NCI-H2081 treated with DMSO at 0.1 percent for 48 hours (cell line): ENCODE measurements at regions not wholly inside any gene's neighbourhood (a gene's known extent, or its start where the extent isn't known, plus 50 kb on each side); places are given as distances from the start of the nearest gene placed in this dataset.
"Not testable (repeated sequence)": the region's sequence is repeated elsewhere in the genome, so short reads cannot be mapped to it uniquely, and the experiment has no call there.

Source experiments
- DNase-seq: peaks from one replicate; lab custom pipeline; 2025; lab: John Stamatoyannopoulos, UW

DNA sequence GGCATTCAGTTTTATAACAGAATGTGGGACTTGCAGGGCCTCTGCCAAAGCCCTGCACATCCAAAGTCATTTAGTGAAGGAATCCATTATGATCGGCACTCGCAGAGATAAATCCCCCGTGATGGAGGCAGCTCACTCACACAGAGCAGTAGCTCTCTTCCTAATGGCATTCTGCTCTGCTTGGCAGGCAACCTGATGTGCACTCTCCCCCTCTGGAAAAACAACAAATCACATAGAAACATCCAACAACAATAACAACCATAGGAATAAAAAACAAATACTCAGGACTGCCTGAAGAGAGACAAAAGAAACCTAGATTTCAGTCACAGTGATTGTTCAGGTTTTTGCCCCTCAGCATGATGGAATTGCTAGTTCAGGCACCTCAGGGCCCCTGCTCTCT lies 59.7 kb downstream of the NAA11 start:
- no peak for DNase-seq

DNA sequence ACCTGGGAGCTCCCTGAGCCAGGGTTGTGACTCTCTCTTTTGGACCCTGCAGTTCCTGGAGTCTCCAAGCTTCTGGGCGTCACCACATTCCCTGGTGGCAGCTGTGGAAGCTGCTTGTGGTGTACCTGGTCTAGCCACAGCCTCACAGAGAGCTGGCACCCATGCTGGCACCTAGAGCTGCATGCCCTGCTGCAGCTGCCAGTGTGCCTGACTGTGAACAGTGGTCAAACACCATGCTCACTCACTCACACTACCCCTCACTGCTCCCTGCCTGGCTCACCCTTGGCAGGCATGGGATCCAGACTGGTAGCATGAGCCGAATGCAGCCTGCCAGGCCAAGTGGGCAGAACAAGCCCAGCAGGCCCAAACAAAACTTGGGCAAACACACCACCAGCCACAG lies 66.6 kb downstream of the NAA11 start:
- no peak for DNase-seq

DNA sequence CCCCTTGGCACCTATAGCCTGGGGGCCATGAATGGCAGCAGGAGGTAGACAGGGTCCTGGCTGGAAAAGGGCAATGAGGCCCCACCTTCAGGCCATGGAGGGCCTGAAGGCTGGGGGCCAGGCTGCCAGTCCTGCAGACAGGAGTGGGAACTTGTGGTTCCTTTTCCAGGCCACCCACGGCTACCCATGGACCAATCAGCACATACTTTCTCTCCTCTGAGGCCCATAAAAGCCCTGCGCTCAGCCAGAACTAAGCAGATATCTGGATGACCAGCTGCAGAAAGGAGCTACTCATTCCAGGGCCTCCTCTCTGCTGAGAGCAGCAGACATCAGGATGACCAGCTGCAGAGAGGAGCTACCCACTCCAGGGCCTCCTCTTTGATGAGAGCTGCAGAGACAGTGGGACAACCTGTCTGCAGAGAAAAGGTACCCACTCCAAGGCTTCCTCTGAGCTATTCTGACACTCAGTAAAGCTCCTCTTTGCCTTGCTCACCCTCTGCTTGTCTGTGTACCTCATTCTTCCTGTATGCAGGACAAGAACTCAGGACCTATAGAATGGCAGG lies 67.2 kb downstream of the NAA11 start:
- no peak for DNase-seq

DNA sequence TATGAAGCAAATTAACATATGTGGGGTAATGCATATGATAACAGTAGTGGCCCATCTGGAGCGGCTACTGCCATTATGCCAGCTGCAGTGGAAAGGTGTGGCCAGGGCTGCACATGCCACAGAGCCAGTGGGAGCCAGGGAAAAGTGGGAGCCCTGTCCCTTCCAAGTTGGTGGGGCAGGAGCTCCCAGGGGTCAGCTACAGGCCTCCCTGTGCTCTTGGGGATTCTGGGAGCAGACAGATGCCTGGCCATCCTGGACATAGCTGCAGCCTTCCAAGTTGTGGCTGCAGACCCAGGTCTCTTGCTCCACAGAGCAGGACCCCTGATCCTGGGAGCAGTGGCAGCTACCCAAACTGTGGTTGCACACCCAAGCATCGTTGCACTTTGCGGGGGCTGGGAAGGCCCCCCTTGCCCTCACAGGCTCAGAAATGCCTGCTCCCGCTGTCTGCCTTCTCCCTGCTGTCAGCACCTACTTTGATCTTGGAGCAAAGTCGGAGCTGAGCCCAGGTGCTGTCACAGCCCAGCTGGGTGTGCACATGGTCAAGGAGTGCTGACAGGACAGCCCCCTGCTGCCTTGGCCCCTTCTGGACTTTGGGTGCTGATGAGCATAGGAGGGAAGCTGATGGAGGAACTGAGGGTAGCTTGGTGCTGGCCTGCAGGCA lies 67.8 kb downstream of the NAA11 start:
- no peak for DNase-seq

DNA sequence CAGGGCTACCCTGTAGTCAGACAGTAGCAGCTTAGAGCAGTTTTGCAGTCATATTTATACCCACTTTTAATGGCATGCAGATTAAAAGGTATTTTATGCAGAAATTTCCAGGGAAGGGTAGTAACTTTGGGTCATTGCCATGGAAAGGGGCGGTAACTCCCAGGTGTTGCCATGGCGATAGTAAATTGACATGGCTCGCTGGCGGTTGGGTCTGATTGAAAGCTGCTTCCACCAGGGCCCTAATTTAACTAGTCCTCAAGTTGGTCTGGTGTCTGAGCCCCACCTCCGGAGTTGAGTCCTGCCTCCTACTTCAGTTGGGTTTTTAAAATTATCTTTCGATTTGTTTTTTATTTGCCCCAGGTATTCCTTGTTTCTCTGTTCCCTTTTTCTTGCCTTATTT lies 70.1 kb downstream of the NAA11 start:
- no peak for DNase-seq

DNA sequence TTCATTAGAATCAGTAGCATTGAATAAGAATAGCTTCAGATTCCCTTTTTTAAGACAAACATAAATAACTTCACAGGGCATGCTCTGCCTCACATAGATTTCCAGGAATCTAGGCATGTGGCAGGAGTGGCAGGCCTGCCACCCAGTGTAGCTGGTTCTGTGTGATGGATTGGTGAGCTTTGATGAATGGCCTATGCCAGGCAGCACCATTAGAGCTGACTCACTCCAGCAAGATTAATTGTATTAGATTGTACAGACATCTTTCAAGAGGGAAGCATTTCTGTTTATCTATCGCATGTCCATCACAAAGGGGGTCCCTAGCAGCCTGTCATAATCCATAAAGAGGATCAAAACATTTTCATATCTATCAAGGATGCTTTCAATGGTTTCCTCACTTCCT lies 71.9 kb downstream of the NAA11 start:
- no peak for DNase-seq

DNA sequence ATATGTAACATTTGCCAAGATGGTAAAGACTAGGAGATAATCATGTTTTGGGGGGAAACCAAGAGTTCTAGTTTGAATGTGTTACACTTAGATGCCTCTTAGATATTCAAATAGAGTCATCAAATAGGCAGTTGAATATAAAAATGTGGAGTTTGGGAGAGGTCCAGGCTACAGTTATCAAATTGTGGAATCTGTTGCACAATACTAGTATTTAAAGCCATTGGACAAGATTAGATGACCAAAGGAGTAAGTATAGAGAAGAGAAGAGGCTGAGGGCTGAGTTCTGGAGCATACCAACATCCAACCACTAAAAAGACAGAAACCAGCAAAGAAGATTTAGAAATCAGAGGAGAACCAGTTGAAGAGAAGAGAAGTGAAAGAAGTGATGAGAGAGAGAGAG lies 72.7 kb downstream of the NAA11 start:
- DNase-seq, result no peak

DNA sequence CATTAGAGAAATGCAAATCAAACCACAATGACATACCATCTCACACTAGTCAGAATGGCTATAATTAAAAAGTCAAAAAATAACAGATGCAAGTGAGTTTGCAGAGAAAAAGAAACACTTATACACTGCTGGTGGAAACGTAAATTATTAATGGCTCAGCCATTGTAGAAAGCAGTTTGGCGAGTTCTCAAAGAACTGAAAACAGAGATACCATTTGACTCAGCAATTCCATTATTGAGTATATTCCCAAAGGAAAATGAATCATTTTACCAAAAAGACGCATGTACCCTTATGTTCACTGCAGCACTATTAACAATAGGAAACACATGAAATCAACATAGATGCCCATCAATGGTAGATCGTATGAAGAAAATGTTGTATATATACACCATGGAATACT lies 75.0 kb downstream of the NAA11 start:
- no peak for DNase-seq

DNA sequence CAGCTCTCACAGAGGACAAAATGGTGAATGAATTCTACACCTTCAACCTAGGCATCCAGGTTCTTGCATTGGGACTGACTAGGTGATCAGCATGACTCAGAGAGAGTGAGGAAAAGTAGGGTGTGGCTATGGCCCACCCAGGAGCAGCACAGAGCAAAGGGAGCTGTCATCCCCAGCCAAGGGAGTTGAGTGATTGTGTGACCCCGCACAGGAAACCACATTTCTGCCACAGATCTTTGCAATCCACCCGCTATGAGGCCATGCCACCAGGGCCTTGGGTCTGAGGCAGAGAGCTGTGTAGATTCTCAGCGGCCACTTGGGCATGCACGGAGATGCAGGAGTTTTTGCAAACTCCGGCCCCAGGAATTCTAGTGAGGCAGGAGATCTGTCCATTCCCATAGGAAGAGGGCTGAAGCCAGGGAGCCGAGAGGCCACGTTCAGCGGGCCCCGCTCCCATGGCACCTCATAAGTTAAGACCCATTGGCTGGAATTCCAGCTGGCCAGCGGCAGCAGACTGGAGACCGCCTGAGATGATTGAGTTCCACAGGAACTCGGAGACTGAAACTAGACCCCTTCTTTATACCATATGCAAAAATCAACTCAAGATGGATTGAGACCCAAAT lies 75.9 kb downstream of the NAA11 start:
- no peak for DNase-seq

DNA sequence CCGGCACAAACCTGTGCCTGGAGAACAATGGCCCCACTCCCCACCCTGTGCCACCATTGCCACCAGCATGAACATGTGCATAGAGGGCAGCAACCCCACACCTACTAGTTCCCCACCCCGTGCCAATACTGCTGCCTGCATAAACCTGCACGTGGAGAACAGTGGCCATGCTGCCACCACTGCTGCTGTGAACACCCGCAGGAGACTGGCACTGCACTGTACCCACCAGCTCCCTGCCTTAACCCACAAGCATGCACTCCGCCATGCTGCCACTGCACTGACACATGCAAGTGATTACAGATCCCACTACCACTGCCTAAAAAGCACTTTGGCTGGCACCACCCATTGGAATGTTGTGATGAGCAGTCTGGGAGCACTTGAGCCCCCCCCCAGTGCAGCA lies 77.3 kb downstream of the NAA11 start:
- DNase-seq, result no peak

DNA sequence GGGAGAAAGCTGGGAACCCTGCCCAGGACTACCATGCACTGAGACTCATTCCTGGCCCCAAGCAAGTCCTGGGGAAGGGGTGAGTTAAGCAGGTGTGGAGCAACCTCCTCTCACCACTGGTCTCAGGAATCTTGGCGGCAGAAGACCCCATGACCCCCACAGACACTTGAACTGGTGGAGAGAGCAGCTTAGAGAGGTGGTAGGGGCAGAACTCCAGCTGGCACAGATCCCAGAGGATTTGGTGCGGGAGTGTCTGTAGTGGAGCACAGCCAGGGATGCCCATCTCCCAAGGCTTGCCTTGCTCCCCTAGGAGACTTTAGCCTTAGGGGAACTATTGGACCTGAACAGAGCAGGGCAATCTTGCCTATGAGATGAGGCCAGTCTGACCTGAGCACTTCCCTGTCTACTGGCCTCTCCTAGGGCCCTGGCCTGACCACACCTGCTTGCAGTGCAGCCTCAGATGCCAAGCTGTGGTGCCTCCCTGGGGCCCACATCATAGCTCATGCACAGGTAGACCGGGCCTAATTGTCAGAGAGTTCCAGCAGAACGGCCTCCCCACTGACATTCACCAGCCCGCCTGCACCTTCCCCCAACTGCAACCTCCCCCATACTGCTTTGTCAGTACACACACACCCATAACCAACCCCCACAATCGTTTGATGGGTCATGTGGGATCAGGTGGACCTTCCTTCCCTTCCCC lies 78.0 kb downstream of the NAA11 start:
- DNase-seq, result no peak

DNA sequence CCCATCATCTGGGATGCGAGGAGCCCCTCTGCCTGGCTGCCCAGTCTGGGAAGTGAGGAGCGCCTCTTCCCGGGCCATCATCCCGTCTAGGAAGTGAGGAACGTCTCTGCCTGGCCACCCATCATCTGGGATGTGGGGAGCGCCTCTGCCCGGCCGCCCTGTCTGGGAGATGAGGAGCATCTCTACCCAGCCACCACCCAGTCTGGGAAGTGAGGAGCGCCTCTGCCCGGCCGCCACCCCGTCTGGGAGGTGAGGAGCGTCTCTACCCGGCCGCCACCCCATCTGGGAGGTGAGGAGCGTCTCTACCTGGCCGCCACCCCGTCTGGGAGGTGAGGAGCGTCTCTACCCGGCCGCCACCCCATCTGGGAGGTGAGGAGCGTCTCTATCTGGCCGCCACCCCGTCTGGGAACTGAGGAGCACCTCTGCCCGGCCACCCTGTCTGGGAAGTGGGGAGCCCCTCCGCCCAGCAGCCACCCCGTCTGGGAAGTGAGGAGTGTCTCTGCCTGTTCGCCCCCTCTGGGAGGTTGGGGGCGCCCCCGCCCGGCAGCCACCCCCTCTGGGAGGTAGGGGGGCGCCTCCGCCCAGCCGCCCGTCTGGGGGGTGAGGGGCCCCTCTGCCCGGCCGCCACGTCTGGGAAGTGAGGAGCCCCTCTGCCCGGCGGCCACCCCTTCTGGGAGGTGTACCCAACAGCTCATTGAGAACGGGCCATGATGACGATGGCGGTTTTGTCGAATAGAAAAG lies 80.5 kb downstream of the NAA11 start:
- not testable (repeated sequence) for DNase-seq

DNA sequence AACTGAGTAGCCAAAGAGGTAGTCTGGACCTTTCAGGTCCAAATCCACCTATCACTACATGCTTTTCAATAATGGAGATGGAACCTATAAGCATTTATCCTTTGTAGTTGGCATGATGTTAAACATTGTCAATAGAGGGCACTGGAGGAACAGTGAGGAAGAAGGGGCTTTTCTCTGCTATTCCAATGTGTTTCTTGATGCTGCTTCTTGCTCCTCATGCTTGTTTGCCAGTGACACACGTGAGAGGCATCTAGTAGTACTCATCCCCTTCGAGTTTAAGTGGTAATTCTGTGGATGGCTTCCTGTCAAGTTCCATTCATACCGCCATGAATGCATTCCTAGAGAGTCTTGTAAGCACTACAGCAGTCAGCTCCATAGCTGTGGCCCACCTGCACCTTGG lies 84.0 kb downstream of the NAA11 start:
- DNase-seq, result no peak

DNA sequence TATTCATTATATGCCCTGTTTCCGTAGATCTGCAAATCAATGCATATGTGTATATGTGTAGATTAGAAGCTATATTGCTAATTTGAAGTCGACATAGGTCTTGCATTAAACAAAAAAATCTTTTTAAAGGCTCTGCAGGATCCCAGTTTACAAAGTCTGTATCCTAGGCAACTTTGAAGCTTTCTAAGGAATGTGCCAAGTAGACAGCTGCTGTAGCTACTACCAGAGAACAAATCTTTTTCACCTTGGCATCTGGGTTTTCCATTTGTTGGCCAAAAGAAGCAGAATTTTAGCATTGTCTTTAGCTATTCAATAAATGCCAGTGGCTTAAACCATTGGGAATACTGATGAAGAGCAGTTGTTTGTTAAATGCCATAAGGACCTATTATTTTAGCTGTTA lies 88.0 kb downstream of the NAA11 start:
- DNase-seq, result no peak

DNA sequence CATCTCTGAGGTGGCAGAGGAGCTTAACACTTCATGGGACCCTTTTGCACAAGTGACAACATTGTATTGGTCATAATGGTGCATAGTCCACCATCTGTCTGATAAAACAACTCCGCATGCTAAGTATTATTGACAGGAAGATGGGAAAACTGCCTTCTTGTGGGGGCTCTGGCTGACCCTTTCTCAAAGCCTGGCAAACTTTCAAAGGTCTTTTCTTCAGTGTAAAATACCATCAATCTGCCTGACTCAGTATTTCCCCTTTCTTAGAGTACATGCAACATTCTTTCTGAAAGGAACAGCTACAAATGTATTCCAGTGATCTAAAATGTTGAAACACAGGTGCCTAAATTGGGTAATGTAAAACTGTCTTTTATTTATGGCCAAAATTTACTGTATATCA lies 89.1 kb downstream of the NAA11 start:
- no peak for DNase-seq

DNA sequence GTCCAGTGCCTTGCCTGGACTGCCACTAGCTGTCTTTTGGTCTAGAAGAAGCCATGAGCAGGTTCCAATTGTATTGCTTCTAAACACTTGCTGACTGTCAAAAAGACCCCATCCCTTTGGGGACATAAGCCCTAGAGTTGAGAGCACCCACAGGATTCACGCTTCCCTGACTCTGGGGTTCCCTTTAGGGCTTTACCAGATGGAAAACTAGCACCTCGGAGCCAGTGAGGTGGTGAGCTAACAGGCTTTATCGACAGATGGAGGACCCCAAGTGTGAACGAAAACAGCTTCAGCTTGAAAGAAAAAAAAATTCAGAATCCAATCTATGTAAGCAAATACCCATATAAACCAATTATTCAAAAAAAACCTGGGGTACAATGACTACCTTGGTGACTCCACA lies 90.8 kb downstream of the NAA11 start:
- no peak for DNase-seq

DNA sequence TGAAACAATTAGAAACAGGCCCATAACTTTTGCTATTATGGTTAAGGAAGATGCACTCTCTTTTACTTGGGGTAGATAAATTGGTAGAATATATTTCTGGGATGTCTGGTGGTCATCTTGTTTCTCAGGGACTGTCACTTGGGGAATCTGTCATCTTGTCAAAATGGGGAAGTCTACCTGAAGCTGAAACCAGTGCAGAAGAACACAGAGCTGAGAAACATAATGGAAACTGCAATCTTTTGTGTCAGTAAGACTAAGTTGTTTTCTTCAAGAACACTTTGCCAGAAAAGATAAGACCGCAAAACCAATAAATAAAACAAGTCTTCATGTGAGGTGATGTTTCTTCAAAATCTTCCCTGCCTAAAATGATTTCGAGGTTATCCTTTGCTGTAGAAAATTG lies 92.0 kb downstream of the NAA11 start:
- no peak for DNase-seq

DNA sequence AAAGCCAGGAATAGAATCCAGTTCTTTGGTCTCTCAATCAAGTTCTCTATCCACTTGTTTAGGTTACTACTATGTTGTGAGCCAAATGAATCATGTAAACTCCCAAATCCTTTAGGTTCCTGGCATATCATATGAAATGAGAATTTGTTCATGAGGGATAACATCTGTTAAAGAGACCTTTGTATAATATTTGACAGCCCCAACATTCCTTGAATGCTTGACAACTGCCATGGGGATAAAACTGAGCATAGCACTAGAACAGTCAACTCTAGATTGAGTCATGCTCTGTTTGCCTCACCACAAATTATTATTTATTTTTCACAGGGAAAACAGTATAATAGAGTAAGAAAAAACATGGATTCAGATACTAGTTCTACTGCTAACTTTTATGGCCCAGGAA lies 93.3 kb downstream of the NAA11 start:
- no peak for DNase-seq

DNA sequence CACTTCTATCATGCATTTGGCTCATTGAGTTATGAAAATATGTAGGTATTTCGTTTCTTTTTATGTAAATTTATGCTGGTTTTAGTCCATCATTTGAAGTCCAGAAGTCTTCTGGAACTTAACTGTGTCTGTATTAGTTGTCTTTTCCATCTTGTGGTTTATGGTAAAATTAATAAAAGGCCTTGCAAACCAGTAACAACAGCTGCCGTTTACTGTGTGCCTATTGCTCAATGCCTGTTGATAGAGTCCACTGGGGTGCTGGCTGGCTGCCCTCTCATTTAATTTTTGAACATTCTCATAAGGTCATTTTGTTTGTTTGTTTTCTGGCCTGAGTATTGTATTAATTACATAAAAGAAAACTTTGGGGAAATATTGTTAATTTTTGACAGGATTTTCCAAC lies 98.0 kb downstream of the NAA11 start:
- DNase-seq, result no peak

DNA sequence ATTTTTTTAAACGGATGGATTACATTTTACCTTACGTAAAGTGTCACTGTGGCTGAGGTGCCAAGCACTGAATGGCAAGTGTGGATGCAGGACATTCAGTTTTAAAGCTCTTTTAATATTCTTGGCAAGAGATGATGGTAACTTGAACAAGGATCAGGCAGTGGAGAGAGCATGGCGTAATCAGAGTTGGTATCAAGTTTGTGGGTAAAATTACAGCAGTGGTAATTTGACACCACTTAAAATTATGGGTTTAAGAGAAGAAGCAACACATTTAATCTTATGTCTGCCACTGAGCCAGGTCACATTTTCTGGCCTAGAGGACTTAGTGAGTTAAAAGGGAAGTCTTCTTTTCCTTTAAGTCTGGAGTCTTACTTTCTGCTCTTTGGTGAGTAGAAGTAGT lies 100.5 kb downstream of the NAA11 start:
- no peak for DNase-seq

DNA sequence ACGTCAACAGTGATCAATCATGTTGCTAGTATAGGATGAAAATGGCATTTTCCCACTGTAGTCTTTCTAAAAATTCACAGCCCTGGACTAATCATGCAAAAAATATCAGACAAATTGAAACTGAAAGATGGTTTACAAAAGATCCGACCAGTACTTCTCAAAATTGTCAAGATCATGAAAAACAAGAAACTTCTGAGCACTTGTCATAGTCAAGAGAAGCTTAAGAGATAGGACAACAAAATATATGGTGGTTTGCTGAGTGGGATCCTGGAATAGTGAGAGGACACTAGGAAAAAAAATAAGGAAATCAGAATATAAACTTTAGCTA lies 101.1 kb downstream of the NAA11 start:
- DNase-seq, result no peak

DNA sequence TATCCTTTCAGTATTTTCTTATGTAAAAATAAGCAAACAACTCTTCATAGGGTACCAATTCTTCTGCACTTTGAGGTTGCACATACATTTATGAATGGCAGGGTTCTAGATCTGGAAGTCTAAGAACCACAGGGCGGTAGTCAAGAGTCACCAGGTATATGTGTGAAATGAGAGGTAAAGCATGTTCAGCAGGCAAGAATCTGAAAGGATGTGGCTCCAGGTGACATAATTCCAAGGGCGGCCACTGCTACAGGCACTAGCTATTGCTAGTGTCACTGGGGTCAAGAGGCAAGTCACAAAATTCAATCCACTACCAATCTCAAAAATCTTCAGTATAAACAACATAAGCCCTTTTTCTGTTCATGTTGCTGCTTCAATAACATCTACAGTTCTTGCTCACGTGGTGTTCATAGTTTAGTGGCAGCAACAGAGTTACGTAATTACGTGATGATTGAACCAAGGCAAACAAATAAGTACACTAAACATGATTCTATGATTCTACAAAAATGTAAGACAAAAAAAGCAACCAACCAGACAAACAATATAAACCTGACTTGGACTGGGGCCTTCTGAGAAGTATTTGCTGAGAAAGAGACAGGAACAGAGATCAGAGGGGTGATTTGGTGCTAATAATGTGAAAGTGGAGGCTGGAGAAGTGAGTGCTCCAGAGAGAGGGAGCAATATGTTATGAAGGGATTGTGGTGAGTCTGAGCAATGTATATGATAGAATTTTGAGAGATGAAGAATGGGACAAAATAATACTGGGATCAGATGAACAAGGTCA lies 101.7 kb downstream of the NAA11 start:
- DNase-seq, result no peak
